Esophagus squamous epithelium (tissue), 5 donors: ENCODE measurements at regions not wholly inside any gene's neighbourhood (a gene's known extent, or its start where the extent isn't known, plus 50 kb on each side); places are given as distances from the start of the nearest gene placed in this dataset.

Experiments
- DNase-seq: peaks from one replicate; lab custom pipeline; 2025; lab: John Stamatoyannopoulos, UW
- H3K27ac ChIP-seq, 4 donors: fragments of 200-600 bp; sonication (generic); one replicate each; pipeline ENCODE4 v1.5.1; 2016 to 2019; ENCODE audit warnings: mild to moderate bottlenecking in 1 of 4
- H3K27me3 ChIP-seq, 4 donors: fragments of 200-600 bp; sonication (generic); 1 replicate in 3 of 4; 2 replicates in 1 of 4; pipeline versions ENCODE4 v1.5.1 to v1.6.0; 2017 to 2021; ENCODE audit warnings: antibody characterized with exemption in 1 of 4
- H3K36me3 ChIP-seq, 3 donors: fragments of 200-600 bp; sonication (generic); one replicate each; pipeline ENCODE4 v1.5.1; 2016 to 2019
- H3K4me1 ChIP-seq, 3 donors: fragments of 200-600 bp; sonication (generic); one replicate each; pipeline ENCODE4 v1.5.1; 2017 to 2019
- H3K4me3 ChIP-seq, 4 donors: fragments of 200-600 bp; sonication (generic); 1 replicate in 3 of 4; 2 replicates in 1 of 4; pipeline ENCODE4 v1.5.1; 2016 to 2019; ENCODE audit warnings: mild to moderate bottlenecking in 2 of 4, moderate library complexity in 1 of 4
- H3K9me3 ChIP-seq, 3 donors: fragments of 200-600 bp; sonication (generic); one replicate each; pipeline ENCODE4 v1.5.1; 2016 to 2019
- CTCF ChIP-seq, 6 experiments: fragments of 450-650 bp in 4 of 6; fragments of 200-600 bp in 2 of 6; sonication (generic) in 2 of 6; IDR thresholded peaks; one replicate each; pipeline ENCODE4 v1.5.1; 2016 to 2019; ENCODE audit warnings: antibody characterized with exemption in 6 of 6, mild to moderate bottlenecking in 4 of 6, moderate library complexity in 4 of 6
- POLR2A ChIP-seq, 4 donors: fragments of 450-650 bp; IDR thresholded peaks; one replicate each; pipeline ENCODE4 v1.6.1; 2017; ENCODE audit warnings: antibody characterized with exemption in 4 of 4, mild to moderate bottlenecking in 4 of 4, moderate library complexity in 3 of 4
- WGBS, 2 donors: methylation state at CpG; one replicate each; pipeline ENCODE4 v1.1.5; 2018; 5-methylcytosine and 5-hydroxymethylcytosine counted together
- intact Hi-C: fragments of 100-400 bp; cut with DNase I; formaldehyde crosslinking; loops from one replicate; pipeline ENCODE4 v1.15.0; 2022
- donor health status: DM: yes; HTN: yes; CAD: no.

- no peak overlapping the region for H3K27ac ChIP-seq
- H3K4me3 ChIP-seq: no peak overlapping the region
- 57 to 63% methylated on average over 3 of the region's 3 CpGs for WGBS, 2 donors
- no peaks in the 10 kb centered on the region for H3K27me3 ChIP-seq
- H3K4me1 ChIP-seq: peaks cover 0 to 12% (median 0%) of the 10 kb centered on the region in 3 donors
- TF ChIP-seq POLR2A (IDR thresholded peaks at IDR 0.05) (no peak), CTCF (IDR thresholded peaks at IDR 0.05) (no peak)
- H3K9me3 ChIP-seq: no peaks in the 10 kb centered on the region
- intact Hi-C loops: no loop called here
- H3K36me3 ChIP-seq: no peaks in the 10 kb centered on the region
- no peak for DNase-seq
Observed at GRCh38 chr3:30372837-30373236, 233.6 kb upstream of the TGFBR2 start.

- H3K4me1 ChIP-seq: no peaks in the 10 kb centered on the region
- no peaks in the 10 kb centered on the region for H3K36me3 ChIP-seq
- no peak overlapping the region for H3K27ac ChIP-seq
- no peak overlapping the region for H3K4me3 ChIP-seq
- no peaks in the 10 kb centered on the region for H3K27me3 ChIP-seq
- WGBS, 2 donors: 80 to 100% methylated on average over 1 to 2 of the region's 2 CpGs
- TF ChIP-seq CTCF (IDR thresholded peaks at IDR 0.05): no peak
- TF ChIP-seq POLR2A (IDR thresholded peaks at IDR 0.05): no peak
- intact Hi-C loops: no loop called here
- no peak for DNase-seq
- H3K9me3 ChIP-seq: peaks cover 0 to 5% (median 4%) of the 10 kb centered on the region in 3 donors
Observed at GRCh38 chr3:30384546-30385072, 221.8 kb upstream of the TGFBR2 start.

- intact Hi-C loops: no loop called here
- Histone ChIP-seq H3K4me3 (no peak overlapping the region), H3K4me1 (no peaks in the 10 kb centered on the region), H3K36me3 (no peaks in the 10 kb centered on the region), H3K9me3 (no peaks in the 10 kb centered on the region), H3K27ac (no peak overlapping the region), H3K27me3 (no peaks in the 10 kb centered on the region)
- TF ChIP-seq CTCF (IDR thresholded peaks at IDR 0.05) (no peak), POLR2A (IDR thresholded peaks at IDR 0.05) (no peak)
- WGBS, 2 donors: 62 to 71% methylated on average over 4 of the region's 4 CpGs
- no peak for DNase-seq
Observed at GRCh38 chr3:30393079-30393478, 213.3 kb upstream of the TGFBR2 start.

GRCh38 chr3:30397030-30397429, 209.4 kb upstream of the TGFBR2 start:
- no peak for DNase-seq
- Histone ChIP-seq H3K27me3 (no peaks in the 10 kb centered on the region), H3K36me3 (no peaks in the 10 kb centered on the region), H3K4me3 (no peak overlapping the region), H3K27ac (no peak overlapping the region), H3K4me1 (no peaks in the 10 kb centered on the region), H3K9me3 (no peaks in the 10 kb centered on the region)
- intact Hi-C loops: no loop called here
- no peak for TF ChIP-seq CTCF (IDR thresholded peaks at IDR 0.05)
- no peak for TF ChIP-seq POLR2A (IDR thresholded peaks at IDR 0.05)
- WGBS, 2 donors: 75 to 100% methylated on average over 1 of the region's 1 CpG

- Histone ChIP-seq H3K4me1 (no peaks in the 10 kb centered on the region), H3K4me3 (no peak overlapping the region), H3K27ac (no peak overlapping the region), H3K36me3 (no peaks in the 10 kb centered on the region), H3K27me3 (no peaks in the 10 kb centered on the region), H3K9me3 (no peaks in the 10 kb centered on the region)
- TF ChIP-seq POLR2A (IDR thresholded peaks at IDR 0.05): no peak
- no peak for TF ChIP-seq CTCF (IDR thresholded peaks at IDR 0.05)
- intact Hi-C loops: no loop called here
- 64 to 69% methylated on average over 2 of the region's 2 CpGs for WGBS, 2 donors
- no peak for DNase-seq
Observed at GRCh38 chr3:30399394-30400181, 206.8 kb upstream of the TGFBR2 start.
